ENCODE measurements at regions not wholly inside any gene's neighbourhood (a gene's known extent, or its start where the extent isn't known, plus 50 kb on each side); places are given as distances from the start of the nearest gene placed in this dataset.

- no peaks in the 10 kb centered on the region for H3K4me1 ChIP-seq (ENCODE audit: control insufficient read depth in 1 of 2, insufficient read depth in 2 of 2, low read length in 2 of 2)
- H3K36me3 ChIP-seq (ENCODE audit: control insufficient read depth in 1 of 2, insufficient read depth in 2 of 2, low read length in 2 of 2) = no peaks in the 10 kb centered on the region
- no peak overlapping the region for H3K27ac ChIP-seq (ENCODE audit: low read length)
- no peak overlapping the region for H3K4me3 ChIP-seq (ENCODE audit: low read depth in 1 of 2, low read length in 2 of 2)
- no peaks in the 10 kb centered on the region for H3K27me3 ChIP-seq (ENCODE audit: low read depth, low read length)
- no peaks in the 10 kb centered on the region for H3K9me3 ChIP-seq (ENCODE audit: control insufficient read depth in 1 of 2, low read length in 2 of 2)
These were observed 203.5 kb upstream of the RNF32 start for GRCh38 chr7:156437021-156437614.

GRCh38 chr7:156435486-156436231 lies 204.9 kb upstream of the RNF32 start:
- no peak overlapping the region for H3K4me3 ChIP-seq (ENCODE audit: low read depth in 1 of 2, low read length in 2 of 2)
- H3K9me3 ChIP-seq (ENCODE audit: control insufficient read depth in 1 of 2, low read length in 2 of 2) = no peaks in the 10 kb centered on the region
- no peak overlapping the region for H3K27ac ChIP-seq (ENCODE audit: low read length)
- H3K4me1 ChIP-seq (ENCODE audit: control insufficient read depth in 1 of 2, insufficient read depth in 2 of 2, low read length in 2 of 2) = no peaks in the 10 kb centered on the region
- H3K27me3 ChIP-seq (ENCODE audit: low read depth, low read length) = no peaks in the 10 kb centered on the region
- H3K36me3 ChIP-seq (ENCODE audit: control insufficient read depth in 1 of 2, insufficient read depth in 2 of 2, low read length in 2 of 2) = no peaks in the 10 kb centered on the region

- Histone ChIP-seq H3K4me1 (ENCODE audit: control insufficient read depth in 1 of 2, insufficient read depth in 2 of 2, low read length in 2 of 2) (no peaks in the 10 kb centered on the region), H3K27ac (ENCODE audit: low read length) (no peak overlapping the region), H3K9me3 (ENCODE audit: control insufficient read depth in 1 of 2, low read length in 2 of 2) (no peaks in the 10 kb centered on the region), H3K4me3 (ENCODE audit: low read depth in 1 of 2, low read length in 2 of 2) (no peak overlapping the region), H3K27me3 (ENCODE audit: low read depth, low read length) (no peaks in the 10 kb centered on the region), H3K36me3 (ENCODE audit: control insufficient read depth in 1 of 2, insufficient read depth in 2 of 2, low read length in 2 of 2) (no peaks in the 10 kb centered on the region)
These were observed 205.9 kb upstream of the RNF32 start for GRCh38 chr7:156434706-156435105.

GRCh38 chr7:156432018-156432417 lies 208.6 kb upstream of the RNF32 start:
- Histone ChIP-seq H3K9me3 (ENCODE audit: control insufficient read depth in 1 of 2, low read length in 2 of 2) (no peaks in the 10 kb centered on the region), H3K36me3 (ENCODE audit: control insufficient read depth in 1 of 2, insufficient read depth in 2 of 2, low read length in 2 of 2) (no peaks in the 10 kb centered on the region), H3K27me3 (ENCODE audit: low read depth, low read length) (no peaks in the 10 kb centered on the region), H3K4me3 (ENCODE audit: low read depth in 1 of 2, low read length in 2 of 2) (no peak overlapping the region), H3K4me1 (ENCODE audit: control insufficient read depth in 1 of 2, insufficient read depth in 2 of 2, low read length in 2 of 2) (no peaks in the 10 kb centered on the region), H3K27ac (ENCODE audit: low read length) (no peak overlapping the region)

GRCh38 chr7:156430109-156430508 lies 210.5 kb upstream of the RNF32 start:
- no peaks in the 10 kb centered on the region for H3K27me3 ChIP-seq (ENCODE audit: low read depth, low read length)
- no peaks in the 10 kb centered on the region for H3K4me1 ChIP-seq (ENCODE audit: control insufficient read depth in 1 of 2, insufficient read depth in 2 of 2, low read length in 2 of 2)
- no peaks in the 10 kb centered on the region for H3K9me3 ChIP-seq (ENCODE audit: control insufficient read depth in 1 of 2, low read length in 2 of 2)

GRCh38 chr7:156429514-156429913 lies 211.1 kb upstream of the RNF32 start:
- no peaks in the 10 kb centered on the region for H3K9me3 ChIP-seq (ENCODE audit: control insufficient read depth in 1 of 2, low read length in 2 of 2)
- H3K27me3 ChIP-seq (ENCODE audit: low read depth, low read length) = no peaks in the 10 kb centered on the region
- H3K36me3 ChIP-seq (ENCODE audit: control insufficient read depth in 1 of 2, insufficient read depth in 2 of 2, low read length in 2 of 2) = no peaks in the 10 kb centered on the region
- no peaks in the 10 kb centered on the region for H3K4me1 ChIP-seq (ENCODE audit: control insufficient read depth in 1 of 2, insufficient read depth in 2 of 2, low read length in 2 of 2)
- H3K27ac ChIP-seq (ENCODE audit: low read length) = no peak overlapping the region
- H3K4me3 ChIP-seq (ENCODE audit: low read depth in 1 of 2, low read length in 2 of 2) = no peak overlapping the region

More at GRCh38 chr7:156430109-156430508, 210.5 kb upstream of the RNF32 start:
- Histone ChIP-seq H3K27ac (ENCODE audit: low read length) (no peak overlapping the region), H3K4me3 (ENCODE audit: low read depth in 1 of 2, low read length in 2 of 2) (no peak overlapping the region), H3K36me3 (ENCODE audit: control insufficient read depth in 1 of 2, insufficient read depth in 2 of 2, low read length in 2 of 2) (no peaks in the 10 kb centered on the region)

GRCh38 chr7:156423876-156424275 lies 216.7 kb upstream of the RNF32 start:
- Histone ChIP-seq H3K9me3 (ENCODE audit: control insufficient read depth in 1 of 2, low read length in 2 of 2) (peaks cover 3% of the 10 kb centered on the region in 2 donors), H3K4me1 (ENCODE audit: control insufficient read depth in 1 of 2, insufficient read depth in 2 of 2, low read length in 2 of 2) (no peaks in the 10 kb centered on the region), H3K27ac (ENCODE audit: low read length) (no peak overlapping the region), H3K36me3 (ENCODE audit: control insufficient read depth in 1 of 2, insufficient read depth in 2 of 2, low read length in 2 of 2) (no peaks in the 10 kb centered on the region), H3K27me3 (ENCODE audit: low read depth, low read length) (no peaks in the 10 kb centered on the region), H3K4me3 (ENCODE audit: low read depth in 1 of 2, low read length in 2 of 2) (no peak overlapping the region)

- no peaks in the 10 kb centered on the region for H3K36me3 ChIP-seq (ENCODE audit: control insufficient read depth in 1 of 2, insufficient read depth in 2 of 2, low read length in 2 of 2)
- H3K9me3 ChIP-seq (ENCODE audit: control insufficient read depth in 1 of 2, low read length in 2 of 2) = peaks cover 3% of the 10 kb centered on the region in 2 donors
- H3K4me1 ChIP-seq (ENCODE audit: control insufficient read depth in 1 of 2, insufficient read depth in 2 of 2, low read length in 2 of 2) = no peaks in the 10 kb centered on the region
- no peaks in the 10 kb centered on the region for H3K27me3 ChIP-seq (ENCODE audit: low read depth, low read length)
- H3K27ac ChIP-seq (ENCODE audit: low read length) = no peak overlapping the region
- no peak overlapping the region for H3K4me3 ChIP-seq (ENCODE audit: low read depth in 1 of 2, low read length in 2 of 2)
These were observed 220.1 kb upstream of the RNF32 start for GRCh38 chr7:156420496-156420895.

GRCh38 chr7:156419782-156420181 lies 220.8 kb upstream of the RNF32 start:
- Histone ChIP-seq H3K27ac (ENCODE audit: low read length) (no peak overlapping the region), H3K4me1 (ENCODE audit: control insufficient read depth in 1 of 2, insufficient read depth in 2 of 2, low read length in 2 of 2) (no peaks in the 10 kb centered on the region), H3K27me3 (ENCODE audit: low read depth, low read length) (no peaks in the 10 kb centered on the region), H3K36me3 (ENCODE audit: control insufficient read depth in 1 of 2, insufficient read depth in 2 of 2, low read length in 2 of 2) (no peaks in the 10 kb centered on the region), H3K4me3 (ENCODE audit: low read depth in 1 of 2, low read length in 2 of 2) (no peak overlapping the region), H3K9me3 (ENCODE audit: control insufficient read depth in 1 of 2, low read length in 2 of 2) (peaks cover 3% of the 10 kb centered on the region in 2 donors)

GRCh38 chr7:156402255-156402654 lies 238.3 kb upstream of the RNF32 start:
- Histone ChIP-seq H3K9me3 (ENCODE audit: control insufficient read depth in 1 of 2, low read length in 2 of 2) (no peaks in the 10 kb centered on the region), H3K36me3 (ENCODE audit: control insufficient read depth in 1 of 2, insufficient read depth in 2 of 2, low read length in 2 of 2) (no peaks in the 10 kb centered on the region), H3K4me1 (ENCODE audit: control insufficient read depth in 1 of 2, insufficient read depth in 2 of 2, low read length in 2 of 2) (no peaks in the 10 kb centered on the region), H3K4me3 (ENCODE audit: low read depth in 1 of 2, low read length in 2 of 2) (no peak overlapping the region), H3K27me3 (ENCODE audit: low read depth, low read length) (no peaks in the 10 kb centered on the region), H3K27ac (ENCODE audit: low read length) (no peak overlapping the region)

GRCh38 chr7:156401617-156402016 lies 239.0 kb upstream of the RNF32 start:
- Histone ChIP-seq H3K4me3 (ENCODE audit: low read depth in 1 of 2, low read length in 2 of 2) (no peak overlapping the region), H3K36me3 (ENCODE audit: control insufficient read depth in 1 of 2, insufficient read depth in 2 of 2, low read length in 2 of 2) (no peaks in the 10 kb centered on the region), H3K9me3 (ENCODE audit: control insufficient read depth in 1 of 2, low read length in 2 of 2) (no peaks in the 10 kb centered on the region), H3K27ac (ENCODE audit: low read length) (no peak overlapping the region), H3K4me1 (ENCODE audit: control insufficient read depth in 1 of 2, insufficient read depth in 2 of 2, low read length in 2 of 2) (no peaks in the 10 kb centered on the region), H3K27me3 (ENCODE audit: low read depth, low read length) (no peaks in the 10 kb centered on the region)

- H3K4me3 ChIP-seq (ENCODE audit: low read depth in 1 of 2, low read length in 2 of 2) = no peak overlapping the region
- no peaks in the 10 kb centered on the region for H3K4me1 ChIP-seq (ENCODE audit: control insufficient read depth in 1 of 2, insufficient read depth in 2 of 2, low read length in 2 of 2)
- H3K36me3 ChIP-seq (ENCODE audit: control insufficient read depth in 1 of 2, insufficient read depth in 2 of 2, low read length in 2 of 2) = no peaks in the 10 kb centered on the region
- no peak overlapping the region for H3K27ac ChIP-seq (ENCODE audit: low read length)
- no peaks in the 10 kb centered on the region for H3K9me3 ChIP-seq (ENCODE audit: control insufficient read depth in 1 of 2, low read length in 2 of 2)
- no peaks in the 10 kb centered on the region for H3K27me3 ChIP-seq (ENCODE audit: low read depth, low read length)
These were observed 240.5 kb upstream of the RNF32 start for GRCh38 chr7:156400046-156400445.
